GM12865 (cell line): ENCODE measurements at regions not wholly inside any gene's neighbourhood (a gene's known extent, or its start where the extent isn't known, plus 50 kb on each side); places are given as distances from the start of the nearest gene placed in this dataset.

ENCODE experiments used
- DNase-seq: peaks from one replicate; pipeline ENCODE4 v3.0.0; 2010; ENCODE audit warnings: low read depth
- H3K4me3 ChIP-seq: 2 replicates; pipeline ENCODE4 v1.5.1; 2011; ENCODE audit warnings: mild to moderate bottlenecking, low read depth, low read length, control low read depth
- CTCF ChIP-seq: IDR thresholded peaks from 2 replicates; pipeline ENCODE4 v1.5.1; 2011; ENCODE audit warnings: low read length, control low read depth, low read depth, inconsistent platforms; ENCODE audit not compliant: insufficient read depth; ENCODE audit errors: missing control alignments

- no peak for DNase-seq
- no peak for TF ChIP-seq CTCF
- H3K4me3 ChIP-seq: no peak overlapping the region
These were observed 420.6 kb downstream of the SIPA1L2 start for GRCh38 chr1:232209357-232209756.

- TF ChIP-seq CTCF: no peak
These were observed 422.7 kb downstream of the SIPA1L2 start for GRCh38 chr1:232207073-232207866.

GRCh38 chr1:232204269-232204668, 425.7 kb downstream of the SIPA1L2 start:
- no peak for DNase-seq
- TF ChIP-seq CTCF: no peak
- no peak overlapping the region for H3K4me3 ChIP-seq

More at GRCh38 chr1:232207073-232207866, 422.7 kb downstream of the SIPA1L2 start:
- no peak for DNase-seq
- H3K4me3 ChIP-seq: no peak overlapping the region

- DNase-seq: no peak
- H3K4me3 ChIP-seq: no peak overlapping the region
- no peak for TF ChIP-seq CTCF
These were observed 428.9 kb downstream of the SIPA1L2 start for GRCh38 chr1:232201024-232201423.

- DNase-seq: no peak
- H3K4me3 ChIP-seq: no peak overlapping the region
- no peak for TF ChIP-seq CTCF
These were observed 433.9 kb downstream of the SIPA1L2 start for GRCh38 chr1:232196042-232196441.

GRCh38 chr1:232194424-232194823, 435.5 kb downstream of the SIPA1L2 start:
- TF ChIP-seq CTCF: no peak
- no peak for DNase-seq

GRCh38 chr1:232193451-232193783, 436.5 kb downstream of the SIPA1L2 start:
- H3K4me3 ChIP-seq: no peak overlapping the region
- no peak for DNase-seq
- TF ChIP-seq CTCF: no peak

More at GRCh38 chr1:232194424-232194823, 435.5 kb downstream of the SIPA1L2 start:
- H3K4me3 ChIP-seq: no peak overlapping the region
